A549 (cell line): ENCODE measurements at regions not wholly inside any gene's neighbourhood (a gene's known extent, or its start where the extent isn't known, plus 50 kb on each side); places are given as distances from the start of the nearest gene placed in this dataset.

Experiments
- ATAC-seq, 2 experiments: fragments of 200-7000 bp in 1 of 2; fragments of >200 bp in 1 of 2; cut with Nextera tagmentation in 1 of 2; cut with Tn5 transposase in 1 of 2; 3 replicates each; pipeline versions ENCODE4 v1.8.0 to v1.9.1; 2018 to 2020; ENCODE audit warnings: mild to moderate bottlenecking in 1 of 2, moderate library complexity in 1 of 2
- CTCF ChIA-PET: fragments of 300-600 bp; sonication (Branson Sonifier 250); formaldehyde crosslinking; extraction: SDS; loops from one replicate; lab custom pipeline; 2021; ENCODE audit warnings: antibody characterized with exemption, inconsistent platforms; lab: Yijun Ruan, JAX
- POLR2A ChIA-PET: fragments of 350-600 bp; formaldehyde crosslinking; extraction: SDS; loops from one replicate; lab custom pipeline; 2021; ENCODE audit warnings: antibody characterized with exemption, inconsistent platforms; lab: Yijun Ruan, JAX
- DNase-seq, 2 experiments: peaks; one replicate each; pipeline versions ENCODE4 v3.0.0 to v3.0.0-alpha.2; 2011 to 2016; ENCODE audit warnings: low read depth in 1 of 2, low spot score in 1 of 2
- FAIRE-seq: peaks from 2 replicates; lab custom pipeline; 2011; peaks lifted over from hg19 to GRCh38; lab: Jason Lieb, UNC
- H3K27ac ChIP-seq, 2 experiments: fragments of >200 bp; sonication (Bioruptor Twin); formaldehyde crosslinking; 3 replicates each; pipeline ENCODE4 v1.5.1; 2016 to 2017
- H3K4me1 ChIP-seq: fragments of >200 bp; sonication (Bioruptor Twin); formaldehyde crosslinking; 3 replicates; pipeline ENCODE4 v1.6.1; 2016
- H3K4me2 ChIP-seq: fragments of >200 bp; sonication (Bioruptor Twin); formaldehyde crosslinking; 3 replicates; pipeline ENCODE4 v1.6.1; 2016
- H3K4me3 ChIP-seq: fragments of >200 bp; sonication (Bioruptor Twin); formaldehyde crosslinking; 3 replicates; pipeline ENCODE4 v1.5.1; 2016
- H3K9me3 ChIP-seq: fragments of >200 bp; sonication (Bioruptor Twin); formaldehyde crosslinking; 3 replicates; pipeline ENCODE4 v1.6.1; 2016
- BHLHE40 ChIP-seq: IDR thresholded peaks from 2 replicates; pipeline ENCODE4 v1.6.1; 2012; ENCODE audit warnings: low read depth, low read length, inconsistent platforms
- CBX8 ChIP-seq: fragments of 200-600 bp; sonication (generic); IDR thresholded peaks from 2 replicates; pipeline ENCODE4 v1.6.1; 2016
- CEBPB ChIP-seq, 2 experiments: fragments of >200 bp in 1 of 2; sonication (Bioruptor Twin) in 1 of 2; formaldehyde crosslinking in 1 of 2; IDR thresholded peaks; 2 replicates each; pipeline ENCODE4 v1.6.1; 2012 to 2016
- CTCF ChIP-seq: fragments of >200 bp; sonication (Bioruptor Twin); formaldehyde crosslinking; IDR thresholded peaks from 3 replicates; pipeline ENCODE4 v1.5.1; 2016
- ELK1 ChIP-seq: fragments of 150-350 bp; IDR thresholded peaks from 2 replicates; pipeline ENCODE4 v1.6.1; 2014; ENCODE audit warnings: low read depth, mild to moderate bottlenecking, low read length
- EP300 ChIP-seq, 2 experiments: fragments of >200 bp; sonication (Bioruptor Twin); formaldehyde crosslinking; IDR thresholded peaks; 2 replicates in 1 of 2; 3 replicates in 1 of 2; pipeline ENCODE4 v1.6.1; 2016 to 2017
- FOSL2 ChIP-seq, 2 experiments: fragments of 450-650 bp in 1 of 2; fragments of >200 bp in 1 of 2; sonication (Bioruptor Twin) in 1 of 2; formaldehyde crosslinking; IDR thresholded peaks; 2 replicates each; pipeline versions ENCODE4 v1.5.0 to v1.6.1; 2016 to 2020; ENCODE audit warnings: mild to moderate bottlenecking in 1 of 2, moderate library complexity in 1 of 2
- GATA3 ChIP-seq: IDR thresholded peaks from 2 replicates; pipeline ENCODE4 v1.6.1; 2012; ENCODE audit warnings: borderline replicate concordance
- HDAC2 ChIP-seq: fragments of 200-600 bp; sonication (generic); IDR thresholded peaks from 2 replicates; pipeline ENCODE4 v1.6.1; 2016
- HES2 ChIP-seq: fragments of >200 bp; sonication (Bioruptor Twin); formaldehyde crosslinking; IDR thresholded peaks from 2 replicates; pipeline ENCODE4 v1.6.1; 2016
- HEYL ChIP-seq: fragments of 250-450 bp; sonication (Bioruptor Pico); IDR thresholded peaks from 2 replicates; pipeline ENCODE4 v1.8.0; 2021; ENCODE audit warnings: mild to moderate bottlenecking, moderate library complexity
- HOXA7 ChIP-seq: fragments of 250-450 bp; sonication (Bioruptor Pico); IDR thresholded peaks from 2 replicates; pipeline ENCODE4 v1.5.0; 2020; ENCODE audit warnings: mild to moderate bottlenecking, moderate library complexity
- HOXB5 ChIP-seq: fragments of 250-450 bp; sonication (Bioruptor Pico); IDR thresholded peaks from 2 replicates; pipeline ENCODE4 v1.5.0; 2020; ENCODE audit warnings: mild to moderate bottlenecking, moderate library complexity
- JUN ChIP-seq, 2 experiments: fragments of >200 bp; sonication (Bioruptor Twin); formaldehyde crosslinking; IDR thresholded peaks; 2 replicates in 1 of 2; 3 replicates in 1 of 2; pipeline ENCODE4 v1.6.1; 2016 to 2017
- JUNB ChIP-seq: fragments of >200 bp; sonication (Bioruptor Twin); formaldehyde crosslinking; IDR thresholded peaks from 2 replicates; pipeline ENCODE4 v1.6.1; 2016
- KDM1A ChIP-seq: fragments of 200-600 bp; sonication (generic); IDR thresholded peaks from 2 replicates; pipeline ENCODE4 v1.6.1; 2016; ENCODE audit warnings: low read depth, mild to moderate bottlenecking
- KDM5A ChIP-seq: fragments of 200-600 bp; sonication (generic); IDR thresholded peaks from 2 replicates; pipeline ENCODE4 v1.6.1; 2016; ENCODE audit warnings: antibody characterized with exemption, mild to moderate bottlenecking
- MAFK ChIP-seq: fragments of 450-650 bp; IDR thresholded peaks from 2 replicates; pipeline ENCODE4 v1.6.1; 2014; ENCODE audit not compliant: partially characterized antibody
- MAZ ChIP-seq: fragments of 150-350 bp; IDR thresholded peaks from 2 replicates; pipeline ENCODE4 v1.6.1; 2014; ENCODE audit warnings: antibody characterized with exemption, low read depth, low read length, borderline replicate concordance
- MYC ChIP-seq: IDR thresholded peaks from 2 replicates; pipeline ENCODE4 v1.6.1; 2012; ENCODE audit warnings: mild to moderate bottlenecking, inconsistent platforms, low read length, improper control_type of control experiment, borderline replicate concordance
- NR3C1 ChIP-seq: fragments of >200 bp; sonication (Bioruptor Twin); formaldehyde crosslinking; IDR thresholded peaks from 3 replicates; pipeline ENCODE4 v1.6.1; 2017
- POLR2A ChIP-seq: IDR thresholded peaks from 2 replicates; pipeline ENCODE4 v1.6.1; 2012; ENCODE audit warnings: mild to moderate bottlenecking, low read length
- RAD21 ChIP-seq, 2 experiments: fragments of >200 bp in 1 of 2; sonication (Bioruptor Twin) in 1 of 2; formaldehyde crosslinking in 1 of 2; IDR thresholded peaks in 1 of 2; conservative IDR thresholded peaks in 1 of 2; 2 replicates in 1 of 2; 3 replicates in 1 of 2; pipeline ENCODE4 v1.6.1; 2012 to 2018; ENCODE audit warnings: inconsistent platforms in 1 of 2
- RARB ChIP-seq: fragments of 250-450 bp; sonication (Bioruptor Pico); IDR thresholded peaks from 2 replicates; pipeline ENCODE4 v1.8.0; 2021; ENCODE audit warnings: mild to moderate bottlenecking, moderate library complexity
- RCOR1 ChIP-seq: fragments of 150-350 bp; IDR thresholded peaks from 2 replicates; pipeline ENCODE4 v1.6.1; 2014; ENCODE audit warnings: antibody characterized with exemption, low read length, low read depth
- REST ChIP-seq: fragments of 200-600 bp; sonication (generic); IDR thresholded peaks from 2 replicates; pipeline ENCODE4 v1.6.1; 2016; ENCODE audit warnings: antibody characterized with exemption, mild to moderate bottlenecking, moderate library complexity
- SMC3 ChIP-seq: fragments of >200 bp; sonication (Bioruptor Twin); formaldehyde crosslinking; IDR thresholded peaks from 3 replicates; pipeline ENCODE4 v1.6.1; 2018; ENCODE audit warnings: inconsistent platforms
- TP53 ChIP-seq: fragments of 250-450 bp; sonication (Bioruptor Pico); IDR thresholded peaks from 2 replicates; pipeline ENCODE4 v1.5.0; 2021; ENCODE audit warnings: mild to moderate bottlenecking, moderate library complexity
- ZSCAN20 ChIP-seq: fragments of 250-450 bp; sonication (Bioruptor Pico); IDR thresholded peaks from 2 replicates; pipeline ENCODE4 v1.8.0; 2022; ENCODE audit warnings: mild to moderate bottlenecking, moderate library complexity
- WGBS: methylation state at CpG from one replicate; pipeline ENCODE4 v1.1.6; 2017; ENCODE audit errors: missing lambda C conversion rate; 5-methylcytosine and 5-hydroxymethylcytosine counted together
- TF ChIP-seq, protein P1 (sequence below): IDR thresholded peaks from 2 replicates; pipeline ENCODE4 v1.6.1; 2012
- TF ChIP-seq, protein P2 (sequence below): fragments of >200 bp; sonication (Bioruptor Twin); formaldehyde crosslinking; IDR thresholded peaks from 3 replicates; pipeline ENCODE4 v1.6.1; 2016
- TF ChIP-seq, protein P3 (sequence below): IDR thresholded peaks from 2 replicates; pipeline ENCODE4 v1.6.1; 2012

GRCh38 chr1:201714542-201715329, 114.2 kb upstream of the IPO9 start:
- peak; percentile 98 for FAIRE-seq
- CTCF ChIA-PET: interaction anchor here (0.5 to 29.6 kb wide), 9 partner anchors 11 to 184 kb away, joined by 3 to 903 read pairs (median 5); no protein-coding TSS in a partner anchor

More at GRCh38 chr1:201714542-201715329, 114.2 kb upstream of the IPO9 start:
- POLR2A ChIA-PET: interaction anchor here (1.1 to 1.4 kb wide), 2 partner anchors 33 to 78 kb away, joined by 3 to 6 read pairs; no protein-coding TSS in a partner anchor
- TF ChIP-seq MAZ (no peak), KDM5A (no peak), ZSCAN20 (no peak), GATA3 (peak; percentile 65; the same call in 1 of the 2 replicates), REST (no peak), EP300 (IDR thresholded peaks at IDR 0.05) (peak in 1 of 2 experiments; percentile 47; a peak in 2 of 5 replicates), CEBPB (IDR thresholded peaks at IDR 0.05) (peak in 1 of 2 experiments; percentile 19; a peak in 1 of 4 replicates), CTCF (no peak), SMC3 (peak; percentile 22; the same call in 1 of the 3 replicates), JUN (IDR thresholded peaks at IDR 0.05) (peak in 1 of 2 experiments; percentile 78; a peak in 2 of 5 replicates), KDM1A (no peak), MAFK (peak; percentile 90), FOSL2 (IDR thresholded peaks at IDR 0.05) (peak; percentile 95), FOSL2 (CRISPR knock-in tag; IDR thresholded peaks at IDR 0.05) (peak; percentile 98), TP53 (CRISPR knock-in tag) (no peak), NR3C1 (no peak), HDAC2 (no peak), RCOR1 (no peak), POLR2A (no peak), HOXB5 (CRISPR knock-in tag) (no peak), HEYL (CRISPR knock-in tag) (no peak), MYC (0 out of 2 replicates have a peak, but pooled peaks have one; percentile 11), JUNB (peak; percentile 76), RAD21 (conservative IDR thresholded peaks at IDR 0.05 in 1 of 2, IDR thresholded peaks at IDR 0.05 in 1 of 2) (peak in 1 of 2 experiments; percentile 29; a peak in 3 of 5 replicates), ELK1 (no peak), HOXA7 (CRISPR knock-in tag) (no peak), CBX8 (no peak), BHLHE40 (0 out of 2 replicates have a peak, but pooled peaks have one; percentile 2), RARB (CRISPR knock-in tag) (no peak), HES2 (no peak)
- TF ChIP-seq, protein P1, sequence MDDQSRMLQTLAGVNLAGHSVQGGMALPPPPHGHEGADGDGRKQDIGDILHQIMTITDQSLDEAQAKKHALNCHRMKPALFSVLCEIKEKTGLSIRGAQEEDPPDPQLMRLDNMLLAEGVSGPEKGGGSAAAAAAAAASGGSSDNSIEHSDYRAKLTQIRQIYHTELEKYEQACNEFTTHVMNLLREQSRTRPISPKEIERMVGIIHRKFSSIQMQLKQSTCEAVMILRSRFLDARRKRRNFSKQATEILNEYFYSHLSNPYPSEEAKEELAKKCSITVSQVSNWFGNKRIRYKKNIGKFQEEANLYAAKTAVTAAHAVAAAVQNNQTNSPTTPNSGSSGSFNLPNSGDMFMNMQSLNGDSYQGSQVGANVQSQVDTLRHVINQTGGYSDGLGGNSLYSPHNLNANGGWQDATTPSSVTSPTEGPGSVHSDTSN: peak; percentile 44
- TF ChIP-seq, protein P2, sequence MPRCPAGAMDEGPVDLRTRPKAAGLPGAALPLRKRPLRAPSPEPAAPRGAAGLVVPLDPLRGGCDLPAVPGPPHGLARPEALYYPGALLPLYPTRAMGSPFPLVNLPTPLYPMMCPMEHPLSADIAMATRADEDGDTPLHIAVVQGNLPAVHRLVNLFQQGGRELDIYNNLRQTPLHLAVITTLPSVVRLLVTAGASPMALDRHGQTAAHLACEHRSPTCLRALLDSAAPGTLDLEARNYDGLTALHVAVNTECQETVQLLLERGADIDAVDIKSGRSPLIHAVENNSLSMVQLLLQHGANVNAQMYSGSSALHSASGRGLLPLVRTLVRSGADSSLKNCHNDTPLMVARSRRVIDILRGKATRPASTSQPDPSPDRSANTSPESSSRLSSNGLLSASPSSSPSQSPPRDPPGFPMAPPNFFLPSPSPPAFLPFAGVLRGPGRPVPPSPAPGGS: 0 out of 3 replicates have a peak, but pooled peaks have one; percentile 47
- TF ChIP-seq, protein P3, sequence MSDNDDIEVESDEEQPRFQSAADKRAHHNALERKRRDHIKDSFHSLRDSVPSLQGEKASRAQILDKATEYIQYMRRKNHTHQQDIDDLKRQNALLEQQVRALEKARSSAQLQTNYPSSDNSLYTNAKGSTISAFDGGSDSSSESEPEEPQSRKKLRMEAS: peak; percentile 85
- Histone ChIP-seq H3K4me2 (peak overlapping the region; percentile 80), H3K4me1 (peaks cover 57% of the 10 kb centered on the region), H3K27ac (peak overlapping the region; percentile 92 to 95), H3K4me3 (peak overlapping the region; percentile 5; the same call in 1 of the 3 replicates), H3K9me3 (no peaks in the 10 kb centered on the region)
- ATAC-seq (peak; percentile 90 to 91), DNase-seq (peak; percentile 97 to 98)
- WGBS: 27% methylated on average over 9 of the region's 9 CpGs
